ENCODE measurements at regions not wholly inside any gene's neighbourhood (a gene's known extent, or its start where the extent isn't known, plus 50 kb on each side); places are given as distances from the start of the nearest gene placed in this dataset.
"Not testable (repeated sequence)": the region's sequence is repeated elsewhere in the genome, so short reads cannot be mapped to it uniquely, and the experiment has no call there.

DNA sequence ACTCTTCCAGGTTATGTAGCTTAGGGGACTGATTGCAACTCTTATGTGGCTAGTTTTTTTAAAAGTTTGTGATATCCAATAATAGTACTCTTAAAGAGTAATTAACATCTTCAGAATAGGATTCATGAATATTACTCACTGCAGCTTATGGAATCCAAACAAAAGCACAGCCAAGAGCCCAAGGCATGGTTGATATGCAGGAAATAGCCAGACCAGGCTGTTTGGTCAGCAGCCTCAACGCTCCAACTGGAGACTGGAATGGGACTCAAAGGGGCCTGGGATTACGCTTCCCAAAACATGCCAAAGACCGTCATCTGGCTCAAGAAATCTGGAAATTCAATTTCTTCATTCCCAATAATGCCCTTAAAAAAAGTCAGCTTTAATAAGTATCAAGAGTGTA lies 268.6 kb downstream of the SEC61B start:
- no peak for ATAC-seq (ENCODE audit: insufficient read depth, low read depth)

DNA sequence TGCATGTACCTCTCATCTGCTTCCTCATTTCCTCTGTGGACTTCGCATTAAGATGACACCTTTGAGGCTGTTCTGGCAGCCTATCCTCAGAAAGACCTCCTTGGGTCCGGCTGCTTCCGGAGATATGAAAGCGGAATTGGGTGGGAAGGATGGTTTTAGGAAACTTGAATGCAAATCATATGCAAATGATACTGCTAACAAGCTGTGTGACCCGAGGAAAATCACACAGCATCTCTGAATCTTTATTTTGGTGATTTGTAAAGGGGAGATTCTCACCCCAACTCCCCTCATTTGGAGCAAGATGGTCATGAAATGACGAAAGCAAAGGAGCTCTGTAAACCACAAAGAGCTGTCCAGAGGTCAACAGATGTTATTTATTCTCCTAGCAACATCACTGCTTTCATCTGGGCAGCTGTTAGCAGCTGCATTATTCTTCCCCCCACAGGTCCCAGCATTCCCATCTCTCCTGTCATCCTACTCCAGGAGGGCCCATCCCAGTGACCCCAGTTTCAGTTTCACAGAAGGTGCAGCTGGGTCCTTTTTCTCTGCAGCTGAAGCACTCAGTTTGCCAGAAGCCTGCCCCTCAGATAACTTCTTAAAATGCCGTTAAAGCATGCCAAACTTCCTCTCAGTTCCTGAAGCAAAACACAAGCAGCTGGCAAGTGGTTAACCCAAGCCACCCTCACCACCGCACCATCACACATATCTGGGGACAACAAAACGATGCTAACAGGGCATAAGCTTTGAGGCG lies 269.5 kb downstream of the SEC61B start:
- H3K9me3 ChIP-seq (ENCODE audit: insufficient read depth, low read length, severe bottlenecking) = no peaks in the 10 kb centered on the region
- H3K4me3 ChIP-seq (ENCODE audit: low read depth in 1 of 2, low read length in 2 of 2) = no peak overlapping the region
- TF ChIP-seq, protein P1, sequence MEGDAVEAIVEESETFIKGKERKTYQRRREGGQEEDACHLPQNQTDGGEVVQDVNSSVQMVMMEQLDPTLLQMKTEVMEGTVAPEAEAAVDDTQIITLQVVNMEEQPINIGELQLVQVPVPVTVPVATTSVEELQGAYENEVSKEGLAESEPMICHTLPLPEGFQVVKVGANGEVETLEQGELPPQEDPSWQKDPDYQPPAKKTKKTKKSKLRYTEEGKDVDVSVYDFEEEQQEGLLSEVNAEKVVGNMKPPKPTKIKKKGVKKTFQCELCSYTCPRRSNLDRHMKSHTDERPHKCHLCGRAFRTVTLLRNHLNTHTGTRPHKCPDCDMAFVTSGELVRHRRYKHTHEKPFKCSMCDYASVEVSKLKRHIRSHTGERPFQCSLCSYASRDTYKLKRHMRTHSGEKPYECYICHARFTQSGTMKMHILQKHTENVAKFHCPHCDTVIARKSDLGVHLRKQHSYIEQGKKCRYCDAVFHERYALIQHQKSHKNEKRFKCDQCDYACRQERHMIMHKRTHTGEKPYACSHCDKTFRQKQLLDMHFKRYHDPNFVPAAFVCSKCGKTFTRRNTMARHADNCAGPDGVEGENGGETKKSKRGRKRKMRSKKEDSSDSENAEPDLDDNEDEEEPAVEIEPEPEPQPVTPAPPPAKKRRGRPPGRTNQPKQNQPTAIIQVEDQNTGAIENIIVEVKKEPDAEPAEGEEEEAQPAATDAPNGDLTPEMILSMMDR (IDR thresholded peaks at IDR 0.05; ENCODE audit: borderline replicate concordance, extremely low read depth, low read length, poor library complexity, severe bottlenecking) = no peak
- no peak for TF ChIP-seq EZH2 (IDR thresholded peaks at IDR 0.05; ENCODE audit: borderline replicate concordance, low read depth, low read length, severe bottlenecking)
- H2AFZ ChIP-seq (ENCODE audit: low read depth, low read length) = no peak overlapping the region
- no peak overlapping the region for H3K27ac ChIP-seq (ENCODE audit: low read length)
- peaks cover 16% of the 10 kb centered on the region for H3K27me3 ChIP-seq (ENCODE audit: insufficient read depth, low read length, poor library complexity)
- peak; percentile 18 for DNase-seq
- H3K4me1 ChIP-seq (ENCODE audit: insufficient read depth, low read length) = no peaks in the 10 kb centered on the region
- H3K4me2 ChIP-seq (ENCODE audit: insufficient read depth, low read length) = no peak overlapping the region
- H3K36me3 ChIP-seq (ENCODE audit: insufficient read depth, low read length) = no peaks in the 10 kb centered on the region
- H3K9ac ChIP-seq (ENCODE audit: low read depth, low read length) = no peak overlapping the region
- no peaks in the 10 kb centered on the region for H3K79me2 ChIP-seq (ENCODE audit: insufficient read depth, low read length)
- H4K20me1 ChIP-seq (ENCODE audit: insufficient read depth, low read length) = no peaks in the 10 kb centered on the region
- peak; percentile 44; the same call in 1 of the 3 replicates for ATAC-seq (ENCODE audit: insufficient read depth, low read depth)

More for the DNA sequence above, 268.6 kb downstream of the SEC61B start:
- Histone ChIP-seq H3K4me1 (ENCODE audit: insufficient read depth, low read length) (no peaks in the 10 kb centered on the region), H3K27me3 (ENCODE audit: insufficient read depth, low read length, poor library complexity) (peaks cover 16% of the 10 kb centered on the region), H3K79me2 (ENCODE audit: insufficient read depth, low read length) (no peaks in the 10 kb centered on the region), H3K4me3 (ENCODE audit: low read depth in 1 of 2, low read length in 2 of 2) (no peak overlapping the region), H3K36me3 (ENCODE audit: insufficient read depth, low read length) (no peaks in the 10 kb centered on the region), H4K20me1 (ENCODE audit: insufficient read depth, low read length) (no peaks in the 10 kb centered on the region), H2AFZ (ENCODE audit: low read depth, low read length) (no peak overlapping the region), H3K9ac (ENCODE audit: low read depth, low read length) (no peak overlapping the region), H3K4me2 (ENCODE audit: insufficient read depth, low read length) (no peak overlapping the region), H3K9me3 (ENCODE audit: insufficient read depth, low read length, severe bottlenecking) (no peaks in the 10 kb centered on the region), H3K27ac (ENCODE audit: low read length) (no peak overlapping the region)
- no peak for DNase-seq
- TF ChIP-seq, protein P1 (IDR thresholded peaks at IDR 0.05; ENCODE audit: borderline replicate concordance, extremely low read depth, low read length, poor library complexity, severe bottlenecking) = no peak
- TF ChIP-seq EZH2 (IDR thresholded peaks at IDR 0.05; ENCODE audit: borderline replicate concordance, low read depth, low read length, severe bottlenecking) = no peak

DNA sequence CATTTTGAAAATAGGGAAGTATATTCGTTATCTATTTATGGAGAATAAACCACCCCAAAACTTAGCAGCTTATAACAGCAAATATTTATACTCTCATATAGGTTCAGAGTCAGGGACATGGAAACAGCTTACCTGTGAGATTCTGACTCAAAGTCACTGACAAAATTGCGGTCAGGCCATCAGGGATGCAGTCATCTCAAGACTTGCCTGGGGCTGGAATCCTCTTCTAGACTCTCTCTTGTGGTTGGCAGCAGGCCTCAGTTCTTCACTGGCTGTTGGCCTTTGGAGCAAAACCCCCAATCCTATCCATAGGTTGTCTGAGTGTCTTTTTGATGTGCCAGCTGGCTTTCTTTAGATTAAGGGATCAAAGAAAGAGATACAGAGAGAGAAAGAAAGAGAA lies 275.6 kb downstream of the SEC61B start:
- Histone ChIP-seq H3K79me2 (ENCODE audit: insufficient read depth, low read length) (no peaks in the 10 kb centered on the region), H3K4me2 (ENCODE audit: insufficient read depth, low read length) (no peak overlapping the region), H3K36me3 (ENCODE audit: insufficient read depth, low read length) (no peaks in the 10 kb centered on the region), H2AFZ (ENCODE audit: low read depth, low read length) (no peak overlapping the region), H3K4me1 (ENCODE audit: insufficient read depth, low read length) (no peaks in the 10 kb centered on the region), H3K9ac (ENCODE audit: low read depth, low read length) (no peak overlapping the region), H3K27me3 (ENCODE audit: insufficient read depth, low read length, poor library complexity) (peaks cover 1% of the 10 kb centered on the region), H4K20me1 (ENCODE audit: insufficient read depth, low read length) (no peaks in the 10 kb centered on the region), H3K9me3 (ENCODE audit: insufficient read depth, low read length, severe bottlenecking) (no peaks in the 10 kb centered on the region), H3K27ac (ENCODE audit: low read length) (no peak overlapping the region), H3K4me3 (ENCODE audit: low read depth in 1 of 2, low read length in 2 of 2) (no peak overlapping the region)
- DNase-seq = no peak
- ATAC-seq (ENCODE audit: insufficient read depth, low read depth) = no peak
- TF ChIP-seq, protein P1 (IDR thresholded peaks at IDR 0.05; ENCODE audit: borderline replicate concordance, extremely low read depth, low read length, poor library complexity, severe bottlenecking) = no peak
- TF ChIP-seq EZH2 (IDR thresholded peaks at IDR 0.05; ENCODE audit: borderline replicate concordance, low read depth, low read length, severe bottlenecking) = no peak

DNA sequence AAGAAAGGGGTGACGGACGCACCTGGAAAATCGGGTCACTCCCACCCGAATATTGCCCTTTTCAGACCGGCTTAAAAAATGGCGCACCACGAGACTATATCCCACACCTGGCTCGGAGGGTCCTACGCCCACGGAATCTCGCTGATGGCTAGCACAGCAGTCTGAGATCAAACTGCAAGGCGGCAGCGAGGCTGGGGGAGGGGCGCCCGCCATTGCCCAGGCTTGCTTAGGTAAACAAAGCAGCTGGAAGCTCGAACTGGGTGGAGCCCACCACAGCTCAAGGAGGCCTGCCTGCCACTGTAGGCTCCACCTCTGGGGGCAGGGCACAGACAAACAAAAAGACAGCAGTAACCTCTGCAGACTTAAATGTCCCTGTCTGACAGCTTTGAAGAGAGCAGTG lies 276.9 kb downstream of the SEC61B start:
- H3K27me3 ChIP-seq (ENCODE audit: insufficient read depth, low read length, poor library complexity); H3K79me2 ChIP-seq (ENCODE audit: insufficient read depth, low read length); H2AFZ ChIP-seq (ENCODE audit: low read depth, low read length); ATAC-seq (ENCODE audit: insufficient read depth, low read depth); H3K4me1 ChIP-seq (ENCODE audit: insufficient read depth, low read length); H3K4me2 ChIP-seq (ENCODE audit: insufficient read depth, low read length); H4K20me1 ChIP-seq (ENCODE audit: insufficient read depth, low read length); H3K9ac ChIP-seq (ENCODE audit: low read depth, low read length); DNase-seq; H3K4me3 ChIP-seq (ENCODE audit: low read depth in 1 of 2, low read length in 2 of 2); H3K36me3 ChIP-seq (ENCODE audit: insufficient read depth, low read length); H3K9me3 ChIP-seq (ENCODE audit: insufficient read depth, low read length, severe bottlenecking); H3K27ac ChIP-seq (ENCODE audit: low read length): not testable (repeated sequence)

All from DND-41 (cell line).